ENCODE measurements at regions not wholly inside any gene's neighbourhood (a gene's known extent, or its start where the extent isn't known, plus 50 kb on each side); places are given as distances from the start of the nearest gene placed in this dataset.

- TF ChIP-seq ZBTB40 (IDR thresholded peaks at IDR 0.05) (no peak), ZBTB40 (CRISPR knock-in tag; IDR thresholded peaks at IDR 0.05) (no peak), HDAC2 (IDR thresholded peaks at IDR 0.05) (no peak), TEAD2 (tag; IDR thresholded peaks at IDR 0.05) (no peak), ZNF12 (CRISPR knock-in tag; IDR thresholded peaks at IDR 0.05) (0 out of 2 replicates have a peak, but pooled peaks have one; percentile 38), ARID3B (CRISPR knock-in tag; IDR thresholded peaks at IDR 0.05; ENCODE audit: borderline replicate concordance) (0 out of 2 replicates have a peak, but pooled peaks have one; percentile 86), HDAC6 (IDR thresholded peaks at IDR 0.05; ENCODE audit: low read depth, low read length) (peak; percentile 70; the same call in 1 of the 2 replicates), COPS2 (conservative IDR thresholded peaks at IDR 0.05) (no peak), HOMEZ (CRISPR knock-in tag; IDR thresholded peaks at IDR 0.05) (0 out of 2 replicates have a peak, but pooled peaks have one; percentile 9), ZBTB9 (CRISPR knock-in tag; IDR thresholded peaks at IDR 0.05) (0 out of 2 replicates have a peak, but pooled peaks have one; percentile 52), KLF6 (CRISPR knock-in tag; IDR thresholded peaks at IDR 0.05; ENCODE audit: borderline replicate concordance) (no peak), ZFP91 (CRISPR knock-in tag; IDR thresholded peaks at IDR 0.05) (no peak)
Observed at GRCh38 chr13:91174886-91175501, 172.5 kb upstream of the MIR17HG start (continued).

Data from K562 (cell line).